ENCODE measurements at regions not wholly inside any gene's neighbourhood (a gene's known extent, or its start where the extent isn't known, plus 50 kb on each side); places are given as distances from the start of the nearest gene placed in this dataset.
"Not testable (repeated sequence)": the region's sequence is repeated elsewhere in the genome, so short reads cannot be mapped to it uniquely, and the experiment has no call there.

DNA sequence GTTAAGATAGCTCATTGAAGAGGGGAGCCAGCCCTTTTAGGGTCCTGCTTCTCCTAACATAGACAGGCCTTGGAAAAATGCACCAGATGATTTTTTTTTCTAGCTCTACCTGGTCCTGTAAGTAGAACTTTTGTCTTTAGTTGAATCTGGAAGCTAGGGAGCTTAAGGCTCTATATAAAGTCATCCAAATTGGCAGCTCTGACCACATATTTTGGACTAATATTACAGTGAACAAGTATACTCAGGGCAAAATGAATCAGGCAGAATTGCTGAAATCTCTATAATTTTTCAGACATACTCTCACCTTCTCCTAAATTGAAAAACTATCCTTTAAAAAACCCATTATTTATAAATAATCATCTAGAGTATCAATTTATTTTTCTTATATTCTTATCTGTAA is 375.6 kb downstream of the OSTF1 start:
- DNase-seq: no peak

- no peak for DNase-seq
Measured at GRCh38 chr9:75464726-75465125, 376.4 kb downstream of the OSTF1 start.

DNA sequence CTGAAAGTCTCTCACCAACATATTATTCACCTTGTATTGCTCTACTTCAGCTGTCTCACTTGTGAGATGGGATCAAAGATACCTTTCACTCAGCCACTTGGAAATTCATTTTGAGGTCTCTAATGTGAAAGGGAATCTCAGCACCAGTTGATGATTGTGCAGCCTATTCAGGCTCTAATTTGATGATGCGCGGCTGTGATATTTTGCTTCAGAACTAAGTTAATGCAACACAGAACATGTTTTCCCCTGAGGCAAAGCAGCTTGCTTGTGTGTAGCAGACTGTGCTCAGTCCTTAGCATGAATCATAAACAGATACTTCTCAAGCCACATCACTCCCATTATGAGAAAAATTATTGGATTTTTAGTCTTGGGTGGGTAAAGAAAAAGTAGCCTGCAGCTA is 378.8 kb downstream of the OSTF1 start:
- no peak for DNase-seq

GRCh38 chr9:75471549-75472114 is 383.3 kb downstream of the OSTF1 start:
- no peak for DNase-seq

DNA sequence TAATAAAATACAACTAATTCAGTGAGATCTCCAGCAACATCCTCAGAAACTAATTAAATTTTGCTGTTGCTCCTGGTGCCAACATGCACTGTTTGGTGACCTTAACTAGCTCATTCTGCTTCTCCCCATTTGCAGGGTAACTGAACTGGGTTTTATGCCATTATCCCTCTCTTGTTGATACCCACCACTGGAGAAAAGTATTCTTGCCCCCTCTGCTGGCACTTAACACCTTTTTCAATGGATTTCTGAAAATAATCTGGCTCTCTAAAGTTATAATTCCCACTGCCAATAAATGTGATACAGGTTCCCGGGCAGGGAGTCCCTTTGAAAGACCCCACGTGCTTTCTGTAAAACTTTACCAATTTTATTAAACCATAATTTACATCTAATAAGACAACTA is 394.3 kb downstream of the OSTF1 start:
- no peak for DNase-seq

GRCh38 chr9:75483636-75484035 is 395.3 kb downstream of the OSTF1 start:
- DNase-seq: no peak

GRCh38 chr9:75487856-75488718 is 399.8 kb downstream of the OSTF1 start:
- DNase-seq: no peak

GRCh38 chr9:75488719-75489110 is 400.4 kb downstream of the OSTF1 start:
- DNase-seq: no peak

- DNase-seq: no peak
Measured at GRCh38 chr9:75490326-75490725, 400.1 kb upstream of the PCSK5 start.

GRCh38 chr9:75491533-75491932 is 398.9 kb upstream of the PCSK5 start:
- DNase-seq: no peak

- no peak for DNase-seq
Measured at GRCh38 chr9:75499812-75500211, 390.7 kb upstream of the PCSK5 start.

DNA sequence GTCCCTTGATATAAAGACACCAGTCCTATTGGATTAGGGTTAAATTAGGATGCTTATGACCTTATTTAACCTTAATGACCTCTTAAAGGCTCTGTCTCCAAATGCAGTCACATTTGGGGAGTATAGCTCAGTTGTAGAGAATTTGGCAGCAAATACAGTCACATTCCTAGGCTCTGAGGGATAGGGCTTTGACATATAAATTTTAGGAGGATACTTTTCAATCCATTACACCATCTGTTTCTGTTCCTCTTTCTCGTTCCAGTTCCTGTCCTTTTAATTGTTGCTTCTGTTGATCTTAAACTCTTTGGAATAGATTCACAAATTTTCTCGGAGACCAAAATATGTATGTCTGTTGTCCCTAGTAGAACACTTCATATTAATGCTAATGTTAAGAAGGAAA is 390.0 kb upstream of the PCSK5 start:
- DNase-seq: no peak

GRCh38 chr9:75500940-75501339 is 389.5 kb upstream of the PCSK5 start:
- not testable (repeated sequence) for DNase-seq

DNA sequence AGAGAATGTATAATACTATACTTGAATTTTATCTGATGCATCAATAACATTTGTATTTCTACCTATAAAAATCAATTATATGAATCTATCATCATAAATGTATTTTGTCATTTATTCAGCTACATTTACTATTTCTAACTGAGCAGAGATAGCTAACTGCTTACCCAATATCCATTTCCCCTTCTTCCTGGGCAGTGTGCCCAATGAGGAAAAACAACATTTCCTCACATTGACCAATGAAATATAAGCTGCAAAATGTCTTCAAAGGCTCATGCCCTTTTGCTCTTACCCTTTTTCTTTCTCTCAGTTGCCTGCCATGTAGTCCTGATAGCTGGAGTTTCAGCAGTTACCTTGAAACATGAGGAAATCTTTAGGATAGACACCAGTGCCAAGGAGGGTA is 385.8 kb upstream of the PCSK5 start:
- no peak for DNase-seq

DNA sequence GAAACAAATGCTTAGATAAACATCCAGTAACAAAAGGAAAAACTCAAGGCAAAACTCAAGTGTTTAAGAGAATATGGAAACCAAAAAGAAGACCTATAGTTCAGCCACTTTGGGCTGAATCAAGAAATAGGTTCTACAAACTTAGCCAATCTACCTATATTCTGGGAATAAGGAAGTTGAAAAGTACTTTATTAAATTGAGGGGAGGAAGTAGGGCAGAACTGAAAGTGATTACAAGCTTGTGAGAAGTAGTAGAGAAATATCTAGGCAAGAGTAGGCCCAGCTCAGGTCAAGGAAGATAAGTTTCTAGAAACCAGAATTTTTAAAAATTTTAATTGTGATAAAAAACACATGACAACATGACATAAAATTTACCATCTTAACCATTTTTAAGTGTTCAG is 384.8 kb upstream of the PCSK5 start:
- DNase-seq: no peak

- no peak for DNase-seq
Measured at GRCh38 chr9:75529463-75529862, 361.0 kb upstream of the PCSK5 start.

- no peak for DNase-seq
Measured at GRCh38 chr9:75531588-75531987, 358.9 kb upstream of the PCSK5 start.

- no peak for DNase-seq
Measured at GRCh38 chr9:75532233-75533050, 358.0 kb upstream of the PCSK5 start.

DNA sequence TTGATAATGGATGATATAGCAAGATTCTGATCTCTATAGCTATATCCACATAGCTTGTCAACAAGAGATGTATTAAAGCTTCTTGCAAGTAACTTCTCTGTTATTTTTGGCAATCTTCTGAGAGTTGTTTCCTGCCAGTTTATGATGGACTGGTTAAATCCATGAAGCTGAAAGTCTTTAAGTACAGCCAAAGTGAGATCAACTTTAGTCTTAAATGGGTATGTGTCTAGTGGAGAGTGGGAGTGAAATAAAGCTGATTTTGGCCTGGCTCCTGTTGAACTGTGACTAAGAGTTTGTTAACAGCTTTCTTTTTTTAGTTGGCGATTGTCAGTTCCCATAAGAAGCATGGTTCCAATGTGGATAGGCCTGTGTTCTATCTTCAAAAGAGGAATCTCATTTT is 350.9 kb upstream of the PCSK5 start:
- DNase-seq: no peak

- DNase-seq: no peak
Measured at GRCh38 chr9:75540185-75540584, 350.3 kb upstream of the PCSK5 start.

- no peak for DNase-seq
Measured at GRCh38 chr9:75541734-75542133, 348.7 kb upstream of the PCSK5 start.

DNA sequence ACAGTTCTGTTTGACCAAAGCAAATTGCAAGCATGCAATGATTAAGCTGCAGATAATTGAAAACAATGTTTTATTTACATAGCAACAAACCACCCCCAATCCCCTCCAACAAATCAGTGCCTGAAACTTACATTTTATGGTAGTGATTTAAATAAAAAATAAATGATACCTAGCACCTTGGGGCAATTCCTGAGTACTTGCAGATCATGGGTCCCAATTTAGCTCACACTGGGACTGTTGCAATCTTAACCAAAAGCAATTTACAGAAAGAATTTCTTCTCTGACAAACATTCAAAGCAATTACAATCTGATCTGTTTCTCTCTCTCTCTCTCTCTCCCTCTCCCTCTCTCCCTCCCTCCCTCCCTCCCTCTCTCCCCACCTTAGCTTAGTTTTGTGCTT is 345.7 kb upstream of the PCSK5 start:
- DNase-seq: no peak

DNA sequence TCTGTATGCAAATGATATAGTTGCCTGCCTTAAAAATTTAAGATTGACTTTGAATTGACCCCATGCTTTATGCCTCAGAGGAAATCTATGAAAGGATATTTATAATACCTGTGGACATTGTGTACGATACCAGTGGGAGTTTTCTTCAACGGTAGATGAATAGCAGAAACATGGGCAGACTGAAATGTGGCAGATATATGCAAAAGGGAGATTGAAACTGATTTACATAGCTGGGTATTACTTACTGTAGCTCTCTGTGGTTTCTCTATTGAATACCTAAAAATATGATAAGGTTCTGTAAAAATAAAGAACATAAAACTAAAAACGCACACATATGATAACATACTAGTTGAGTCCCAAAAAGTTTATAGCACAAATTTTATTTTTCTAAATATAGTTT is 345.2 kb upstream of the PCSK5 start:
- no peak for DNase-seq

DNA sequence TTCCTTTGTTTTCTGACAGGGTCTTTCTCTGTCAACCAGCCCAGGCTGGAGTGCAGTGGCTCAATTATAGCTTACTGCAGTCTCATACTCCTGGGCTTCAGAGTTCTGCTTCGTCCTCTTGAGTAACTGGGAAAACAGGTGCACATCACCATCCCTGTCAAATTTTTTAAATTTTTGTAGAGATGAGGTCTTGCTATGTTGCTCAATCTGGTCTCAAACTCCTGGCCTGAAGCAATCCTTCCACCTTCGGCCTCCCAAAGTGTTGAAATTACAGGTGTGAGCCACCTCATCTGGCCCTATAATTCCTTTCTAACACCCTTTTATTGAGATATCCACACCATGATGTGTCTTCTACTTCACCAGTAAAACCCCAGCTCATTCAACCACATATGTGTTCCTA is 341.6 kb upstream of the PCSK5 start:
- DNase-seq: no peak

Data from CD4-positive, alpha-beta T cell treated with Interleukin-12 subunit alpha and Interleukin-12 subunit beta, for 1 hour (primary cell).